ENCODE measurements at regions not wholly inside any gene's neighbourhood (a gene's known extent, or its start where the extent isn't known, plus 50 kb on each side); places are given as distances from the start of the nearest gene placed in this dataset.

DNA sequence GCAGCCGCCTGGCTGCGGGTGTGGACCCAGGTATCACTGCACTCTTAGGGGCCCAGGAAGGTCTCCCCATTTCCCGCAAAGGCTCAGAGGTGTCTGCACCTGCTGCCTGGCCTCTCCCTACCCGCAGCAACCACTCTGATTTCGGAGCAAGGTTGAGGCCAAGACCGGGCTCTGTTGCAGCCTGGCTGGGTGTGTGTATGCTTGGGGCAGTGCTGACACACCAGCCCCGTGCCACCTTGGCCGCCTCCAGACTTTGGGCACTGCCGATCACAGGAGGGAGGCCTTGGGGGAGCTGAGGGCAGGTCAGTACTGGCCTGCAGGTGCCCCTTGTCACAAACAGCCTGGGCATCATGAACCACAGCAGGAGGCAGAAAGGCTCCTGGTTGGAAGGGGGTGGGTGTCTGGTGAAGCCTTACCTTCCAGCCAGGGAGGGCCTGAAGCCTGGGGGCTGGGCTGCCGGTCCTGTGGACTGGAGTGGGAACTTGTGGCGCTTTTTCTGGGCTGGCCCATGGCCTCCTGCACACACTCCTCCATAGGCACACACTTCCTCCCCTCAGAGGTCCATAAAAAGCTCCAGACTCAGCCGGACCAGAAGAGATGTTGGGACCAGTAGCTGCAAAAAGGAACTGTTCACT, 519.5 kb downstream of the RWDD3 start:
- H3K9me3 ChIP-seq (ENCODE audit: insufficient read depth in 2 of 2, low read depth in 1 of 2, low read length in 1 of 2): peaks cover 0 to 5% of the 10 kb centered on the region in 2 experiments; a peak in 1 of 4 replicates
- H2BK15ac ChIP-seq (ENCODE audit: low read length): no peak overlapping the region
- H4K8ac ChIP-seq (ENCODE audit: extremely low read depth, insufficient read depth, low read length): no peak overlapping the region
- no peak overlapping the region for H3K14ac ChIP-seq (ENCODE audit: insufficient read length)
- H3K36me3 ChIP-seq (ENCODE audit: control insufficient read depth in 2 of 4, insufficient read depth in 4 of 4, low read length in 3 of 4): no peaks in the 10 kb centered on the region
- H2BK120ac ChIP-seq (replicated peaks; ENCODE audit: low read depth, low read length): no peak overlapping the region
- no peak overlapping the region for H2AK5ac ChIP-seq (ENCODE audit: low read depth, low read length)
- TF ChIP-seq SUZ12 (IDR thresholded peaks at IDR 0.05; ENCODE audit: low read length) (no peak), CEBPB (IDR thresholded peaks at IDR 0.05; ENCODE audit: low read depth, low read length) (no peak), KDM4A (IDR thresholded peaks at IDR 0.05; ENCODE audit: low read depth, low read length, severe bottlenecking) (no peak), ASH2L (IDR thresholded peaks at IDR 0.05; ENCODE audit: low read length) (no peak), CHD1 (IDR thresholded peaks at IDR 0.05; ENCODE audit: low read depth, low read length) (no peak)
- no peaks in the 10 kb centered on the region for H3K79me2 ChIP-seq (ENCODE audit: control insufficient read depth in 1 of 2, insufficient read depth in 2 of 2, low read length in 2 of 2)
- H2BK5ac ChIP-seq (ENCODE audit: low read depth, low read length): no peak overlapping the region
- POLR2A ChIA-PET (ENCODE audit: partially characterized antibody): no interaction called here
- no peak overlapping the region for H3K18ac ChIP-seq (ENCODE audit: extremely low read depth, low read length)
- H2AFZ ChIP-seq (ENCODE audit: low read length): no peak overlapping the region
- H3K4me3 ChIP-seq (ENCODE audit: extremely low read depth in 1 of 4, insufficient read depth in 2 of 4, low read depth in 3 of 4, low read length in 4 of 4): no peak overlapping the region
- H4K5ac ChIP-seq (ENCODE audit: insufficient read length, low read depth, low read length): no peak overlapping the region
- H3K4me2 ChIP-seq (ENCODE audit: insufficient read depth in 1 of 2, low read depth in 2 of 2, low read length in 2 of 2): no peak overlapping the region
- H2BK20ac ChIP-seq (ENCODE audit: low read length): no peak overlapping the region
- H3K79me1 ChIP-seq (ENCODE audit: low read depth, low read length): no peaks in the 10 kb centered on the region
- WGBS, 2 experiments (ENCODE audit: extremely low coverage in 1 of 2, insufficient coverage in 1 of 2, insufficient read length in 1 of 2, insufficient replicate concordance in 2 of 2, low coverage in 1 of 2, low lambda C conversion rate in 2 of 2, missing lambda C conversion rate in 1 of 2): 95% methylated on average over 9 of the region's 12 CpGs; no CpG with 5 or more reads in 1 of the 2 experiments
- no peaks in the 10 kb centered on the region for H4K20me1 ChIP-seq (replicated peaks in 1 of 2; ENCODE audit: control insufficient read depth in 1 of 2, insufficient read depth in 2 of 2, low read length in 2 of 2)
- FAIRE-seq (no peak), DNase-seq (ENCODE audit: low read depth in 1 of 2, low spot score in 2 of 2) (no peak)
- CTCF ChIA-PET (ENCODE audit: partially characterized antibody): no interaction called here
- no peak overlapping the region for H4K91ac ChIP-seq (replicated peaks; ENCODE audit: insufficient read length, low read length)
- no peak overlapping the region for H3K23ac ChIP-seq (ENCODE audit: insufficient read length)
- H3K4me1 ChIP-seq (replicated peaks in 1 of 4; ENCODE audit: control insufficient read depth in 3 of 4, insufficient read depth in 4 of 4, low read length in 3 of 4): no peaks in the 10 kb centered on the region
- H3K56ac ChIP-seq (replicated peaks; ENCODE audit: insufficient read length, low read depth, low read length): no peak overlapping the region
- H3K27me3 ChIP-seq (replicated peaks in 1 of 4; ENCODE audit: control insufficient read depth in 3 of 4, extremely low read depth in 1 of 4, insufficient read depth in 3 of 4, low read length in 3 of 4): no peaks in the 10 kb centered on the region
- no peak overlapping the region for H2BK12ac ChIP-seq (ENCODE audit: low read depth, low read length)
- no peaks in the 10 kb centered on the region for H3K23me2 ChIP-seq (ENCODE audit: low read depth, low read length)
- H3K27ac ChIP-seq (ENCODE audit: low read depth, low read length): no peak overlapping the region
- no peak overlapping the region for H3K9ac ChIP-seq (replicated peaks in 1 of 4; ENCODE audit: extremely low read depth in 1 of 4, low read depth in 3 of 4, low read length in 3 of 4)
- H3K4ac ChIP-seq (replicated peaks; ENCODE audit: insufficient read length, low read depth, low read length): no peak overlapping the region

Data from H1 (cell line).